Liver (tissue), 8 donors: ENCODE measurements at regions not wholly inside any gene's neighbourhood (a gene's known extent, or its start where the extent isn't known, plus 50 kb on each side); places are given as distances from the start of the nearest gene placed in this dataset.
A peak's percentile ranks its signal among the peaks of the same experiment; 100 is the strongest.

Experiments
- DNase-seq: peaks from one replicate; pipeline ENCODE4 v3.0.0-alpha.2; 2017; ENCODE audit warnings: low spot score
- H3K27ac ChIP-seq, 2 donors: one replicate each; pipeline ENCODE4 v1.7.0; 2013; ENCODE audit warnings: inconsistent platforms in 2 of 2, low read length in 2 of 2, control low read depth in 1 of 2, low read depth in 1 of 2, mild to moderate bottlenecking in 1 of 2
- H3K27me3 ChIP-seq, 4 donors: one replicate each; pipeline versions ENCODE4 v1.6.1 to v1.7.0; 2013; ENCODE audit warnings: low read length in 3 of 4, inconsistent platforms in 1 of 4, mild to moderate bottlenecking in 1 of 4, moderate library complexity in 1 of 4; ENCODE audit not compliant: control insufficient read depth in 4 of 4, insufficient read depth in 4 of 4
- H3K36me3 ChIP-seq, 4 donors: one replicate each; pipeline versions ENCODE4 v1.6.1 to v1.7.0; 2013; ENCODE audit warnings: low read length in 3 of 4, mild to moderate bottlenecking in 3 of 4, low read depth in 1 of 4, moderate library complexity in 1 of 4; ENCODE audit not compliant: control insufficient read depth in 4 of 4, insufficient read depth in 3 of 4
- H3K4me1 ChIP-seq, 4 donors: one replicate each; pipeline versions ENCODE4 v1.6.1 to v1.7.0; 2013; ENCODE audit warnings: low read length in 3 of 4, mild to moderate bottlenecking in 3 of 4, moderate library complexity in 1 of 4; ENCODE audit not compliant: control insufficient read depth in 4 of 4, insufficient read depth in 4 of 4
- H3K4me3 ChIP-seq, 3 donors: one replicate each; pipeline versions ENCODE4 v1.6.1 to v1.7.0; 2013; ENCODE audit warnings: low read length in 3 of 3, control low read depth in 1 of 3, low read depth in 1 of 3, mild to moderate bottlenecking in 1 of 3
- H3K9ac ChIP-seq, 2 donors: one replicate each; pipeline ENCODE4 v1.7.0; 2013; ENCODE audit warnings: low read length in 2 of 2, mild to moderate bottlenecking in 2 of 2, moderate library complexity in 2 of 2, control low read depth in 1 of 2, low read depth in 1 of 2
- H3K9me3 ChIP-seq, 4 donors: one replicate each; pipeline versions ENCODE4 v1.6.1 to v1.7.0; 2013; ENCODE audit warnings: low read length in 3 of 4; ENCODE audit not compliant: control insufficient read depth in 4 of 4
- ATF3 ChIP-seq: IDR thresholded peaks from 2 replicates; pipeline ENCODE4 v1.6.1; 2016; ENCODE audit warnings: antibody characterized with exemption
- CTCF ChIP-seq: fragments of 150-350 bp; IDR thresholded peaks from 2 replicates; pipeline ENCODE4 v1.5.1; 2017; ENCODE audit warnings: improper control_type of control experiment, low read depth, low read length; ENCODE audit not compliant: missing input control
- EGR1 ChIP-seq, 2 donors: IDR thresholded peaks; 2 replicates each; pipeline ENCODE4 v1.6.1; 2016 to 2018; ENCODE audit warnings: antibody characterized with exemption in 2 of 2, low read depth in 2 of 2
- FOXA1 ChIP-seq: IDR thresholded peaks from 2 replicates; pipeline ENCODE4 v1.6.1; 2016; ENCODE audit warnings: antibody characterized with exemption
- FOXA2 ChIP-seq: IDR thresholded peaks from 2 replicates; pipeline ENCODE4 v1.6.1; 2016; ENCODE audit warnings: antibody characterized with exemption
- GABPA ChIP-seq, 2 donors: IDR thresholded peaks in 1 of 2; conservative IDR thresholded peaks in 1 of 2; 2 replicates each; pipeline ENCODE4 v1.6.1; 2016; ENCODE audit warnings: antibody characterized with exemption in 2 of 2, mild to moderate bottlenecking in 1 of 2, moderate library complexity in 1 of 2
- HNF4A ChIP-seq, 2 donors: conservative IDR thresholded peaks; 2 replicates each; pipeline ENCODE4 v1.6.1; 2016; ENCODE audit warnings: antibody characterized with exemption in 2 of 2, mild to moderate bottlenecking in 2 of 2
- HNF4G ChIP-seq: IDR thresholded peaks from 2 replicates; pipeline ENCODE4 v1.6.1; 2016; ENCODE audit warnings: antibody characterized with exemption
- JUND ChIP-seq, 2 donors: IDR thresholded peaks; 2 replicates each; pipeline ENCODE4 v1.6.1; 2016; ENCODE audit warnings: antibody characterized with exemption in 2 of 2
- MAX ChIP-seq: IDR thresholded peaks from 2 replicates; pipeline ENCODE4 v1.6.1; 2016; ENCODE audit warnings: antibody characterized with exemption
- NR2F2 ChIP-seq: IDR thresholded peaks from 2 replicates; pipeline ENCODE4 v1.6.1; 2016; ENCODE audit warnings: antibody characterized with exemption
- RAD21 ChIP-seq, 2 donors: IDR thresholded peaks; 2 replicates each; pipeline ENCODE4 v1.6.1; 2016; ENCODE audit warnings: antibody characterized with exemption in 2 of 2, mild to moderate bottlenecking in 2 of 2
- REST ChIP-seq: IDR thresholded peaks from 2 replicates; pipeline ENCODE4 v1.6.1; 2016; ENCODE audit warnings: antibody characterized with exemption, mild to moderate bottlenecking
- RXRA ChIP-seq, 2 donors: IDR thresholded peaks; 2 replicates each; pipeline ENCODE4 v1.6.1; 2017 to 2018; ENCODE audit warnings: antibody characterized with exemption in 2 of 2, mild to moderate bottlenecking in 1 of 2
- SP1 ChIP-seq: IDR thresholded peaks from 2 replicates; pipeline ENCODE4 v1.6.1; 2018; ENCODE audit warnings: antibody characterized with exemption, mild to moderate bottlenecking
- TAF1 ChIP-seq: conservative IDR thresholded peaks from 2 replicates; pipeline ENCODE4 v1.6.1; 2016; ENCODE audit warnings: antibody characterized with exemption, mild to moderate bottlenecking
- YY1 ChIP-seq: IDR thresholded peaks from 2 replicates; pipeline ENCODE4 v1.6.1; 2016; ENCODE audit warnings: antibody characterized with exemption, mild to moderate bottlenecking
- ZBTB33 ChIP-seq: IDR thresholded peaks from 2 replicates; pipeline ENCODE4 v1.6.1; 2016; ENCODE audit warnings: antibody characterized with exemption
- WGBS: extraction: QIAGEN DNeasy Blood & Tissue Kit; methylation state at CpG from one replicate; pipeline ENCODE4 v1.1.7; 2013; 5-methylcytosine and 5-hydroxymethylcytosine counted together
- donor health status: healthy.
- donor health status: healthy.
- donor health status: healthy.
- donor health status: healthy.
- donor health status: healthy.

- no peaks in the 10 kb centered on the region for H3K36me3 ChIP-seq
- no peak overlapping the region for H3K4me3 ChIP-seq
- H3K9me3 ChIP-seq, result no peaks in the 10 kb centered on the region
- H3K27me3 ChIP-seq, result no peaks in the 10 kb centered on the region
- no peak for TF ChIP-seq REST
- TF ChIP-seq RAD21 (IDR thresholded peaks at IDR 0.05), result no peak
- no peak for TF ChIP-seq ATF3
- no peak for TF ChIP-seq CTCF
- TF ChIP-seq HNF4A (conservative IDR thresholded peaks at IDR 0.05), result no peak
- no peak for TF ChIP-seq GABPA (IDR thresholded peaks at IDR 0.05 in 1 of 2, conservative IDR thresholded peaks at IDR 0.05 in 1 of 2)
- TF ChIP-seq EGR1 (IDR thresholded peaks at IDR 0.05; ENCODE audit: low read depth in 2 of 2), result no peak
- no peak for TF ChIP-seq MAX
- no peak for TF ChIP-seq JUND (IDR thresholded peaks at IDR 0.05)
- TF ChIP-seq NR2F2, result no peak
- TF ChIP-seq ZBTB33, result no peak
- no peak for TF ChIP-seq SP1
- no peak for TF ChIP-seq RXRA (IDR thresholded peaks at IDR 0.05)
- no peak for TF ChIP-seq YY1
- no peak for TF ChIP-seq FOXA1
- TF ChIP-seq HNF4G, result no peak
- TF ChIP-seq TAF1, result no peak
- no peak for TF ChIP-seq FOXA2
- peaks cover 7 to 18% (median 17%) of the 10 kb centered on the region in 4 donors for H3K4me1 ChIP-seq
- H3K27ac ChIP-seq, result no peak overlapping the region
- DNase-seq, result no peak
- WGBS, result 62% methylated on average over 1 of the region's 1 CpG
- H3K9ac ChIP-seq, result no peak overlapping the region
Measured at GRCh38 chr7:20927976-20928375, 141.3 kb upstream of the SP8 start.

- TF ChIP-seq RXRA (IDR thresholded peaks at IDR 0.05), result peak; percentile 32 to 67
- peak; percentile 48 for TF ChIP-seq FOXA2
- TF ChIP-seq ATF3, result no peak
- TF ChIP-seq FOXA1, result peak; percentile 40
- TF ChIP-seq RAD21 (IDR thresholded peaks at IDR 0.05), result peak in 1 of 2 donors; percentile 8
- TF ChIP-seq HNF4A (conservative IDR thresholded peaks at IDR 0.05), result peak; percentile 31 to 38
- TF ChIP-seq REST, result no peak
- Histone ChIP-seq H3K9ac (no peak overlapping the region), H3K4me1 (peaks cover 7 to 18% (median 17%) of the 10 kb centered on the region in 4 donors), H3K27ac (no peak overlapping the region), H3K36me3 (no peaks in the 10 kb centered on the region), H3K27me3 (no peaks in the 10 kb centered on the region), H3K9me3 (no peaks in the 10 kb centered on the region), H3K4me3 (no peak overlapping the region)
- 47% methylated on average over 4 of the region's 4 CpGs for WGBS
- DNase-seq, result no peak
Measured at GRCh38 chr7:20929199-20929598, 142.5 kb upstream of the SP8 start.
